MM.1S (cell line): ENCODE measurements at regions not wholly inside any gene's neighbourhood (a gene's known extent, or its start where the extent isn't known, plus 50 kb on each side); places are given as distances from the start of the nearest gene placed in this dataset.

Experiments used
- DNase-seq: peaks from one replicate; pipeline ENCODE4 v3.0.0-alpha.2; 2015
- H2AFZ ChIP-seq: fragments of 300-600 bp; sonication (generic); 2 replicates; pipeline ENCODE4 v1.6.0; 2016; ENCODE audit warnings: antibody characterized with exemption, low read length
- H3F3A ChIP-seq: fragments of 300-600 bp; sonication (generic); 2 replicates; pipeline ENCODE4 v1.6.1; 2016; ENCODE audit warnings: mild to moderate bottlenecking, antibody characterized with exemption, low read length, moderate library complexity, mixed read lengths; ENCODE audit not compliant: insufficient read depth
- H3K27ac ChIP-seq: fragments of 300-600 bp; sonication (generic); 2 replicates; pipeline ENCODE4 v1.5.1; 2016; ENCODE audit warnings: mild to moderate bottlenecking, low read length
- H3K27me3 ChIP-seq: fragments of 300-600 bp; sonication (generic); replicated peaks from 2 replicates; pipeline ENCODE4 v1.6.0; 2016; ENCODE audit warnings: low read length; ENCODE audit not compliant: insufficient read depth
- H3K36me3 ChIP-seq: fragments of 300-600 bp; sonication (generic); replicated peaks from 2 replicates; pipeline ENCODE4 v1.6.1; 2016; ENCODE audit warnings: mild to moderate bottlenecking, low read length, mixed read lengths; ENCODE audit not compliant: insufficient read depth
- H3K4me1 ChIP-seq: fragments of 300-600 bp; sonication (generic); 2 replicates; pipeline ENCODE4 v1.6.1; 2016; ENCODE audit warnings: low read length, mixed read lengths
- H3K4me2 ChIP-seq: fragments of 300-600 bp; sonication (generic); 2 replicates; pipeline ENCODE4 v1.6.0; 2016; ENCODE audit warnings: low read depth, low read length
- H3K4me3 ChIP-seq: fragments of 300-600 bp; sonication (generic); 2 replicates; pipeline ENCODE4 v1.5.1; 2016; ENCODE audit warnings: low read length, mixed read lengths
- H3K79me2 ChIP-seq: fragments of 300-600 bp; sonication (generic); 2 replicates; pipeline ENCODE4 v1.6.1; 2016; ENCODE audit warnings: mixed run types, low read length, mixed read lengths
- H3K9ac ChIP-seq: fragments of 300-600 bp; sonication (generic); 2 replicates; pipeline ENCODE4 v1.6.1; 2016; ENCODE audit warnings: low read length, mixed read lengths
- H3K9me2 ChIP-seq: fragments of 300-600 bp; sonication (generic); replicated peaks from 2 replicates; pipeline ENCODE4 v1.6.1; 2016; ENCODE audit warnings: mild to moderate bottlenecking, low read length, mixed read lengths; ENCODE audit not compliant: insufficient read depth
- H3K9me3 ChIP-seq: fragments of 300-600 bp; sonication (generic); replicated peaks from 2 replicates; pipeline ENCODE4 v1.6.1; 2016; ENCODE audit warnings: mild to moderate bottlenecking, low read length, mixed read lengths; ENCODE audit not compliant: insufficient read depth
- H4K20me1 ChIP-seq: fragments of 300-600 bp; sonication (generic); 2 replicates; pipeline ENCODE4 v1.6.1; 2016; ENCODE audit warnings: mild to moderate bottlenecking, low read length, moderate library complexity, mixed read lengths; ENCODE audit not compliant: insufficient read depth
- EZH2 ChIP-seq: fragments of 300-600 bp; sonication (generic); optimal IDR thresholded peaks from 2 replicates; pipeline ENCODE3; 2017; ENCODE audit warnings: low read depth, mild to moderate bottlenecking, antibody characterized with exemption, low read length, mixed read lengths
- EZH2phosphoT487 ChIP-seq: fragments of 300-600 bp; sonication (generic); IDR thresholded peaks from 2 replicates; pipeline ENCODE4 v1.6.1; 2018; ENCODE audit warnings: antibody characterized with exemption, low read length
- TF ChIP-seq, protein P1 (sequence below): fragments of 300-600 bp; sonication (generic); IDR thresholded peaks from 2 replicates; pipeline ENCODE4 v1.5.1; 2016; ENCODE audit warnings: antibody characterized with exemption, low read length, mixed read lengths

- H3K27me3 ChIP-seq, result no peaks in the 10 kb centered on the region
- no peak for DNase-seq
- H3F3A ChIP-seq, result no peaks in the 10 kb centered on the region
- H3K36me3 ChIP-seq, result no peaks in the 10 kb centered on the region
- H4K20me1 ChIP-seq, result no peaks in the 10 kb centered on the region
- TF ChIP-seq, protein P1, sequence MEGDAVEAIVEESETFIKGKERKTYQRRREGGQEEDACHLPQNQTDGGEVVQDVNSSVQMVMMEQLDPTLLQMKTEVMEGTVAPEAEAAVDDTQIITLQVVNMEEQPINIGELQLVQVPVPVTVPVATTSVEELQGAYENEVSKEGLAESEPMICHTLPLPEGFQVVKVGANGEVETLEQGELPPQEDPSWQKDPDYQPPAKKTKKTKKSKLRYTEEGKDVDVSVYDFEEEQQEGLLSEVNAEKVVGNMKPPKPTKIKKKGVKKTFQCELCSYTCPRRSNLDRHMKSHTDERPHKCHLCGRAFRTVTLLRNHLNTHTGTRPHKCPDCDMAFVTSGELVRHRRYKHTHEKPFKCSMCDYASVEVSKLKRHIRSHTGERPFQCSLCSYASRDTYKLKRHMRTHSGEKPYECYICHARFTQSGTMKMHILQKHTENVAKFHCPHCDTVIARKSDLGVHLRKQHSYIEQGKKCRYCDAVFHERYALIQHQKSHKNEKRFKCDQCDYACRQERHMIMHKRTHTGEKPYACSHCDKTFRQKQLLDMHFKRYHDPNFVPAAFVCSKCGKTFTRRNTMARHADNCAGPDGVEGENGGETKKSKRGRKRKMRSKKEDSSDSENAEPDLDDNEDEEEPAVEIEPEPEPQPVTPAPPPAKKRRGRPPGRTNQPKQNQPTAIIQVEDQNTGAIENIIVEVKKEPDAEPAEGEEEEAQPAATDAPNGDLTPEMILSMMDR, result no peak
- TF ChIP-seq EZH2 (no peak), EZH2phosphoT487 (no peak)
- H2AFZ ChIP-seq, result no peak overlapping the region
- H3K9ac ChIP-seq, result no peak overlapping the region
- no peak overlapping the region for H3K27ac ChIP-seq
- H3K9me3 ChIP-seq, result no peaks in the 10 kb centered on the region
- H3K4me3 ChIP-seq, result no peak overlapping the region
- no peak overlapping the region for H3K4me2 ChIP-seq
- H3K79me2 ChIP-seq, result no peaks in the 10 kb centered on the region
- H3K4me1 ChIP-seq, result no peaks in the 10 kb centered on the region
- H3K9me2 ChIP-seq, result no peaks in the 10 kb centered on the region
Measured at GRCh38 chr13:47332149-47332548, 435.3 kb upstream of the HTR2A start.

DNA sequence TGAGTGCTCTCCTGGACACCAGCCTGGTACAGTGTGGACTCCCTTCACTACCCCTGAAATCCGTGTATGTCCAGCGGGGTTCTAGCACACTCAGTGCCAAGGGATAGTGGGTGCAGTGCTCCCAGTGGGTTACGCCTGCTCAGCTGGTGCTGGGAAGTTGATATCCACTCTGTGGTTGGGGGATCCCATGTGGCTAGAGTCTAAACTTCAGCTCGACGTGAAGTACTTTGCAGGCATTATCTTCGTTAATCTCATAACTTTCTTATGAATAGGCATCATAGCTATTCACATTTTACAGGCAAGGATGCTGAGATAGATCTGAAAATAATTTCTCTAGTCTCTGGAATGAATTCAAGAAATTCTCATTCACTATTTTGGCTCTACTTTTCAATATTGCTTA is 433.2 kb upstream of the HTR2A start:
- H3K4me1 ChIP-seq, result no peaks in the 10 kb centered on the region
- H3F3A ChIP-seq, result no peaks in the 10 kb centered on the region
- no peaks in the 10 kb centered on the region for H3K9me2 ChIP-seq
- no peak overlapping the region for H3K4me3 ChIP-seq
- no peak for DNase-seq
- H3K4me2 ChIP-seq, result no peak overlapping the region
- no peaks in the 10 kb centered on the region for H3K36me3 ChIP-seq
- no peaks in the 10 kb centered on the region for H3K27me3 ChIP-seq
- H3K9ac ChIP-seq, result no peak overlapping the region
- TF ChIP-seq, protein P1, result no peak
- no peak for TF ChIP-seq EZH2phosphoT487
- no peak for TF ChIP-seq EZH2
- H3K79me2 ChIP-seq, result no peaks in the 10 kb centered on the region
- no peak overlapping the region for H2AFZ ChIP-seq
- H3K9me3 ChIP-seq, result no peaks in the 10 kb centered on the region
- no peak overlapping the region for H3K27ac ChIP-seq
- no peaks in the 10 kb centered on the region for H4K20me1 ChIP-seq

GRCh38 chr13:47327861-47328260 is 431.0 kb upstream of the HTR2A start:
- H3K36me3 ChIP-seq, result no peaks in the 10 kb centered on the region
- H3K79me2 ChIP-seq, result no peaks in the 10 kb centered on the region
- H3K4me1 ChIP-seq, result no peaks in the 10 kb centered on the region
- TF ChIP-seq, protein P1, result no peak
- no peak for TF ChIP-seq EZH2phosphoT487
- no peak for TF ChIP-seq EZH2
- no peak for DNase-seq
- no peaks in the 10 kb centered on the region for H3F3A ChIP-seq
- no peaks in the 10 kb centered on the region for H3K9me2 ChIP-seq
- H3K4me3 ChIP-seq, result no peak overlapping the region
- H3K27me3 ChIP-seq, result no peaks in the 10 kb centered on the region
- no peak overlapping the region for H3K4me2 ChIP-seq
- H3K9me3 ChIP-seq, result no peaks in the 10 kb centered on the region
- no peak overlapping the region for H2AFZ ChIP-seq
- H3K27ac ChIP-seq, result no peak overlapping the region
- no peak overlapping the region for H3K9ac ChIP-seq
- no peaks in the 10 kb centered on the region for H4K20me1 ChIP-seq

DNA sequence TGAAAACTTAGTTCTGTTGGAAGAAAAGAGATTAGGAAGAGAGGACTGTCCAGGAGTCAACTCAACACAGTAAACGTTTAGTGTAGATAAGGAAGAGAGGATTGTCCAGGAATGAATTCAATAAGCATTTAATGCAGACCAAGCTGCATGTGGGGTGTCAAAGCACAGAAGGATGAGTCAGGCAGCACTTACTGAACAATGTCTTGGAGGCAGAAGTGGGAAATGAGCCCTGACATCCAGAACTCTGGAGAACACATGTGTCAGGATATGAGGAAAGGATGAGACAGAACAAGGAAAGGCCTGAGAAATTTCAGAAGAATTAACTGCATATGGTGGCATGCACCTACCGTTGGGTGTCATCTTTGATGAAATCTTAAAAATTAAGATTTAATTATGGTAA is 429.2 kb upstream of the HTR2A start:
- Histone ChIP-seq H3K4me3 (no peak overlapping the region), H3K9me2 (no peaks in the 10 kb centered on the region), H3K36me3 (no peaks in the 10 kb centered on the region), H3K9me3 (no peaks in the 10 kb centered on the region), H3K9ac (no peak overlapping the region), H3K79me2 (no peaks in the 10 kb centered on the region), H3K27ac (no peak overlapping the region), H3K27me3 (no peaks in the 10 kb centered on the region), H4K20me1 (no peaks in the 10 kb centered on the region), H3F3A (no peaks in the 10 kb centered on the region), H3K4me1 (no peaks in the 10 kb centered on the region), H2AFZ (no peak overlapping the region), H3K4me2 (no peak overlapping the region)
- TF ChIP-seq, protein P1, result no peak
- TF ChIP-seq EZH2 (no peak), EZH2phosphoT487 (no peak)
- DNase-seq, result no peak
